OCI-LY1 (cell line): ENCODE measurements at regions not wholly inside any gene's neighbourhood (a gene's known extent, or its start where the extent isn't known, plus 50 kb on each side); places are given as distances from the start of the nearest gene placed in this dataset.

Source experiments
- CTCF ChIP-seq: fragments of 200-600 bp; sonication (generic), shearing (Covaris generic); IDR thresholded peaks from 2 replicates; pipeline ENCODE4 v1.5.1; 2017; ENCODE audit warnings: mild to moderate bottlenecking, antibody characterized with exemption, low read length, moderate library complexity, mixed read lengths
- EZH2 ChIP-seq: fragments of 200-600 bp; sonication (generic), shearing (Covaris generic); IDR thresholded peaks from 2 replicates; pipeline ENCODE4 v1.8.0; 2017; ENCODE audit warnings: borderline replicate concordance, mixed run types, mild to moderate bottlenecking, antibody characterized with exemption, low read length, moderate library complexity, mixed read lengths

- no peak for TF ChIP-seq CTCF
- TF ChIP-seq EZH2: no peak
Measured at GRCh38 chr3:72065872-72066641, 281.1 kb upstream of the PROK2 start.
